NOMO-1 treated with dmso at 0.1 percent for 144 hours (cell line): ENCODE measurements at regions not wholly inside any gene's neighbourhood (a gene's known extent, or its start where the extent isn't known, plus 50 kb on each side); places are given as distances from the start of the nearest gene placed in this dataset.
"Not testable (repeated sequence)": the region's sequence is repeated elsewhere in the genome, so short reads cannot be mapped to it uniquely, and the experiment has no call there.

ENCODE experiments used
- DNase-seq: peaks from one replicate; lab custom pipeline; 2025; ENCODE audit not compliant: unreplicated experiment; lab: John Stamatoyannopoulos, UW

DNA sequence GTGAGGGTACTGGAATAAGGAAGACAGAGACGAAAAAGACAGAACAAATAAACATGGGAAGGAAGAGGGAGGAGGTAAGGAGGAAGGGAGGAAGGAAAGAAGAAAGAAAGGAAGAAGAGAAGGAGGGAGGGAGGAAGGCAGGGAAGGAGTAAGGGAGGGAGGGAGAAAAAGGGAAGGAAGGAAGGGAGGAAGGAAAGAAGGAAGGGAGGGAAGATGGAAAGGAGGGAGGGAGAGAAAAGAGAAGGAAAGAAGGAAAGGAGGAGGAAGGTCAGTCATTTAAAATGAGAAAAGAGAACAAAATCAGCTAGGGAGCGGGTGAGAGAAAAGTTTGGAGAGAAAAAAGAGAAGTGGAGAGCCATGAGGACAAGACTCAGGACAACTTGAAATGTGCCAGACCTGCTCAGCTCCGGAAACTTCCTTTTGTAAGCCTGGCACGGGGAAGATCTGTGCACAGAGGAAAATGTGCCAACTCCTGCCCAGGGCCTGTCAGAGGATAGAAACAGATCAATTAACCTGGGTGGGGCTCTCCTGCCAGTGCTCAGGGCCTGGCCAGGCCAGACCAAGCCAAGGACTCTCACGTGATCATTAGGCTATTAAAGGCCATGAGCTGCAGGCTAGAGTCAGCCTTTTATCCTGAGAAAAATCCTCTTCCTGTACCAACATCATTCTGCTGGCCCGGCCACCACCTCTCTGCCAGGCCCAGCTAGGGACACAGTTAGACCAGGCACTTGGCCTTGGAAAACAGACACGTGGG, 50.1 kb upstream of the BCL6 start:
- DNase-seq, result no peak

- DNase-seq, result peak; percentile 60
Measured at GRCh38 chr3:187798126-187798525, 52.9 kb upstream of the BCL6 start.

DNA sequence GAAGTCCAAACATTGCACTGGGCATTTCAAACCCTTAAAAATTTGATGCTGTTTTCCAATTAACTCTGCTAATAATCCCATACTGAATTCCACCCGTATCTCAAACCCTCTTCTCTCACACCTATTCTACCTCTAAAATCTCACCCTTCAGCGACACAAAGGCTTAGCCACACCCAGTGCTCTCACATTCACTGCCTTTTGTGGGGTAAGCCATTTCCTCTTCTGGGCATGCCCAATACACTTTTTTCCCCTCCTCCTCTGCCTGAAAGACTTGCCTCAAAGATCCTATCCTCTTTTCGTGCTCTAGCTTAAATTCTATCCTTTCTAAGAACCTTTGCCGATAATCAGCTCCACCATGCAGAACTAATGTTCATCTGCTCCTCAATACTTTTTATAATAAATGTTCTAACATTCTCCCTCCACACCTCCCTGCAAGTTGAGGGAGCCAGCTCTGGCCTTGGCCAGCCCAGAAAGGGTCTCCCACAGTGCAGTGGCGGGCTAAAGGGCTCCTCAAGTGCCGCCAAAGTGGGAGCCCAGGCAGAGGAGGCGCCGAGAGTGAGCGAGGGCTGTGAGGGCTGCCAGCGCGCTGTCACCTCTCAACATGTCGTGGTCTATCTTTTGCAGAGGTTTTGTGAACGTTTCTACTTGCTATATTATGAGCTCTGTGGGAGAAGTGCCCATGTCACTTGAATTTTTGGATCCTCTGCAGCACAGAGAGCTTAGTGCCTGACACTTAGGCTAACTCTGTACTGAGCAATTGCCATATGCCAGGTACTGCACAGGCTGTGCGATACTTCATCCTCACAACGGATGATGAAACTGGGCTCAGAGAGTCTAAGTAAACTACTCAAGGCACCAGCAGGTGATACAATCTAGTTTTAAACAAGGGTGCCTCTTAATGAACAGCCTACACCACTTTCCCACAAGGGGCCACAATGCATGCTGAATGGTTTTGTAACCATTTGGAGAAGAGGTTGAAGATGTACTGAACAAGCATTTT, 53.6 kb upstream of the BCL6 start:
- DNase-seq, result no peak

DNA sequence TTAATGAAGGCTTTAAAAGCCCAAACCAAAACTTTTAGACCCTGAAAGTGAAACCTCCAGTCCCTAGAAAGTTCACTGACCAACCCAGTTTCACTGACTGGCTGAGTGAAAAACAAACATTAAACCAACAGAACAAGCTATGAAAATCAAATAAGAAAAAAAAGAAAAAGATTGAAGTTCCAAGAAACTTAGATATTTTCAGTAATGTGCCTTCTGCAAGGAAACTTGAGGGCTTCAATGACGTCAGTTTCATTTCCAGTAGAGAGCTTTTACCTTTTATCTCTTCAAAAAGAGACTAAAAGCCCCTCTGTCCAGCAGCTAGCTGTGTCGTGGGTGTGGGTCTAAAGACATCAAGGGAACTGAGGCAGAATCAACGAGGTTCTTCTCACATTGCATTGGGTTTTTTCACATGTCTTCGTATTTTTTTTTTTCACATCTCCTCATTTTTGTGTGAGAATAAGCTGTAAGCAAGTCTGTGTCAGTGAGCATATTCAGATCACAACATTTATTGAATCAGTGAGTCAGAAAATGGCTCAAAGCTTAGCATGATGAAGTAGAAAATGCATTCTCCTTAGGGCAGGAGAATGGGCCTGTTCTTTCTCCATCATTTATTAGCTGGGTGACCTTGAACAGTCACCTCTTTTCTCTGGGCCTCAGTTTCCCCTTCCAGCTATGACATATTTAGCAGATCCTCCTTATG, 54.8 kb upstream of the BCL6 start:
- no peak for DNase-seq

DNA sequence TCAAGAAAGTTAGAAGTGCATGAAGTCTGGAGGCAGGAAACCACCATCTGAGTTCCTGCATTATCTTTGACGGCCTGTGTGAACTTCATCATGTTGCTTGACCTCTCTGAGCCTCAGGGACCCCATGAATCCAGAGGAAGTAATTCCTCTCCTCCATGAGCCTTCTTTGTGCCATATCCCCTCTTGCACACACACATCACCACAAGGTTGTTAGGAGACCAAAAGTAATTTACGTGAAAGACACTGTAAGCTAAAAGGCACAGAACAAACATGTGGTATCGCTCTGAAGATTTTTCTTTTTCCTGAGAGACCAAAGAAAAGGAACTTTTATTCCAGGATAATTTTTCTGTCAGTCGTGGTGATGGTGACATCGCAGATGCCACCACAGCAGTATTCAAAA, 55.9 kb upstream of the BCL6 start:
- no peak for DNase-seq

- DNase-seq, result no peak
Measured at GRCh38 chr3:187802203-187802927, 57.1 kb upstream of the BCL6 start.

- no peak for DNase-seq
Measured at GRCh38 chr3:187802928-187803259, 57.6 kb upstream of the BCL6 start.

- DNase-seq, result no peak
Measured at GRCh38 chr3:187804120-187804744, 59.0 kb upstream of the BCL6 start.

DNA sequence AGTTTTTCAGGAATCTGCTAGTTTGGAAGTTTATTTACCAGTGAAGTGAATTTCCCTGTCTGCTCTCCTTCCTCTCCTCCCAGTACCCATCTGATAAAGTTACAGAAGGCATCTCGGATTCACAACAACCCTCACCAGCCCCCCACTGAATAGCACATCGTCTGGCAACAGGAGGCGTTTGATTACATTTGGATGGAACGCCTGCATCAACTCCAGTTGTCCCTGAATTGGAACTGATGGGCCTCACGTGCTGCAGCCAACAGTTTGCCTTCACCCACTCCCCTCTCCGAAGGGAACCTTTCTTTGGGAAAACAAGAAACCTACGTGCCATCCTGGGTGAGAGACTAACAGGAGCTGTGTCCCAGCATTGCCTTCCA, 59.5 kb upstream of the BCL6 start:
- DNase-seq, result no peak

DNA sequence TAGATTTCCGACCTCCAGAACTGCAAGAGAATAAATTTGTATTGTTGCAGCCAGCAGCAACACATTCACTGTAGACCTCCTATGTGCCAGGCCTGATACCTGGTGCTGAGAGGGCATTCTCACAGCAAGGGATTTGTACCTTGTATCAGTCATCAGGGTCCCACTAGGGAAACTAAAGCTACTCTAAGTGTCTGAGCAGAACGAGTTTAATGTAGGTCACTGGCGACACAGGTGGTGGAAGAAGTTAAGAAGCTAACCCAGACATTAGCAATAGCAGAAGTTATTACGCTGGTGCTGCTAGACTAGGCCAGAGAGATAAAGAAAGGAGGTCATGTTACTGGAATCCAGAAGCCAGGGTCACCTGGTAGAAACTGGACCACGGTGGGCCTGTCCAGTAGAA, 60.5 kb upstream of the BCL6 start:
- no peak for DNase-seq

DNA sequence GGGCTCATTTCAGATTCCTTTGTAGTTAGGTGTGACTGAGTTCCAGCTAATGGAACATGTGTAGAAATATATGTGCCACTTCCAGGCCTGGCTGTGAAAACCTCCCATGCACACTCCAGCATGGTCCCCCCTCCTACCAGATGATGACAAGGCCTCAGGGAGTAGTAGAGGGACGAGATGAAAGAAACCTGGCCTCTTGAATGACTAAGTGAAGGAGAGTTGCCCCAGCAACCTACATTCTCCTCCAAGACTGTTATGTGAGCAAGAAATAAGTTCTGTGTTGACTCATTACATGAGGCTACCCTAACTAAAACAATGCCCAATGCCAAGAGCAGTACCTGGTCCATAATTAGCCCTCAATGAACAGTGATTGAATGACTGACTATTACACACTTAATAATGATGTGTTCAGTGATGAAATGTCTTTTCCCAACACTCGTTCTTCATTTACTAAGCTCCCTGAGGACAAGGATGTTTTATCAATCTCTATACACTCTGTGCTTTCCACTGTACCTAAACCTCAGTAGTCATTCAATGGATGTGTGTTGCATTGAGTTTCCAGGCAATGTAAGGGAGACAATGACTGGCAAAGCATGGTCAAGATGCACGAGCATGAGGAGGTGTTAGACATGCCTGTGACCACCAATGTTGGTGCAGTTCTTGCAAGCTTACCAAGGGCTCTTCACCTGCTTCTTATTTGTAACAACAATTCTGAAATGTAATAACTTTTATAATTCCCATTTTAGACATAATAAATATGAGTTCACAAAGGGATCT, 62.0 kb upstream of the BCL6 start:
- DNase-seq, result no peak

DNA sequence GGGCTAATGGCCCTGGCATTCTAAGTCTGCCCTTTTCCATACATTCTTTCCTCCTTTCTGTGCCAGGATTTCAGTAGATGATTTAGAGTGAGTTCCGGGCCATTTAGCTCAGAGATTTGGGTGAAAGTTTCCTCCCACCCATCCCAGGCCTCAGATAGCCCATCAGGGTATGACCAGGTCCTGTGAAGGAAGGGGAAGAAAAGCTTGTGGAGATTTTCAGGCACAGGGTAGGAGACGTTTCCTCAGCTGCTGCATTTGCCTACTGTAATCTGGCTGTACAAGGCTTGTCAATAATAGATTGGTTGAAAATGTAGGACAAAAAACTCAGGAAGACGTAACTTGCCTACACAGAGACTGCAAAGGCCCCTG, 63.2 kb upstream of the BCL6 start:
- no peak for DNase-seq

DNA sequence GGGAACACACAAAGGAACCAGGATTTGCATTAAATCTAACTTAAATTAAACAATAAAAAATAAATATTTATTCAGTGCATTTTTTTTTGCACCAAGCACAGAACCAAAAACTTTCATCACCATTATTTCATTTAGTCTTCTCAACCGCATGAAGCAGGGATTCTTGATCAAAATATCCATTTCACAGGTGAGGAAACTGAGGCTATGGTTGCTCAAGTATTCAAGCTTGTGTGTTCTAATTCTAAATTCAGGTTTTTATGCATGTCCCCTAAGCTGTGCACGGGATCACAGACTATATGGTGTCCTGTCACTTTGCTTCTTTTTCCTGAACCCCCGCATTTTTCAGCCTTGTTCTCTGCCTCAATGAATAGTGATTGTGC, 64.3 kb upstream of the BCL6 start:
- no peak for DNase-seq

GRCh38 chr3:187810021-187810446, 64.8 kb upstream of the BCL6 start:
- no peak for DNase-seq

DNA sequence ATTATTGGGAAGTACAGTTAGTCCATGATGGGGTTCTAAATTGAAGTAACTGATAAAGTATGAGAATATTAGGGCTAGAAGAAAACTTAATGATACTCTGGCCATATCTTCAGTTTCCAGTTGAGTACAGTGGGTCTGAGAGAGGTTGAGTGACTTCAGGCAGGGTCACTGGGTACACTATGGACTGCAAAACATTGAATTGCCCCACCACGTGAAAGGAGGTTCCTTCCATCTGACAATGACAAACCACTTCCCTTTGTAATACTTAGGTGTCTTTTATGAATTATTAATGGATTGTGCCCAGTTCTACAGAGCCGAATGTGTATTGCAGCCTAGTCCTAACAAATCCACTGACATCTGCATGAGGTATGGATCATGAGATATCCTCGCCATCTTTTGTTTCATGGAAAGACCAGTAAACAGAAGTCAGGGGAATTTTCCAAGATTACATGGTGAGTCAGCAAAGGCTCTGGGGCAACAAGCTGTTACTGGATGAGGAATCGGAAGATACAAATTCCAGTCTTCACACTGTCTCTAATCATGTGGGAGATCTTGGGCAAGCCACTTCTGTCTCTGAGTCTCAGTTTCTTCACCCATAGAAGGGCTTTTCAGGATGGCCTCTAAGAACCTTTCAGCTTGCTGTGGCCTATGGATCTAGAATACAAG, 66.5 kb upstream of the BCL6 start:
- no peak for DNase-seq

DNA sequence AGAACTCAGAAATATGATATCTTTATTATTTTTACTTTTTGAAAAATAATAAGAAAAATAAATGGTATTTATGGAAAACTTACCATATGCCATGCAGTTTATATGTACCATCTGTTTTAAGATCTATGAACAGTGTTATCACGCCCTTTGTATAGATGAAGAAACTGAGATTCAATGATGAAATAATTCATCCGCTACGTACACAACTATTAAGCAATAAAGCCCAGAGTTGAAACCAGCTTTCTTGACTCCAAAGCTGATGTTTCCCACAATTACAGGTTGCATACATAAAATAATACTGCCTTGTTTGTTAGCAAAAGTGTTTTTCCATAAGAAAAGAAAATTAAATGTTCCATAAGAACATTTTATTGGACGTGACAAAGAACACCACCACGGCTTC, 67.2 kb upstream of the BCL6 start:
- no peak for DNase-seq

- no peak for DNase-seq
Measured at GRCh38 chr3:187813198-187813597, 67.9 kb upstream of the BCL6 start.

DNA sequence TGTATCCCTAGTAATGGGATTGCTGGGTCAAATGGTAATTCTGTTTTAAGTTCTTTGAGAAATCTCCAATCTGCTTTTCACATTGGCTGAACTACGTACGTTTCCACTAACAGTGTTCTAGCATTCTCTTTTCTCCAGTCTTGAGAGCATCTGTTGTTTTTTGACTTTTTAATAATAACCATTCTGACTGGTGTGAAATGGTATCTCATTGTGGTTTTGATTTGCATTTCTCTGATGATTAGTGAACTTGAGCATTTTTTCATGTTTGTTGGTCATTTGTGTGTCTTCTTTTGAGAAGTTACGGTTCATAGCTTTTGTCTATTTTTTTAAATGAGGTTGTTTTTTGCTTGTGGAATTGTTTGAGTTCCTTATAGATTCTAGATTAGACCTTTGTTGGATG, 72.5 kb upstream of the BCL6 start:
- DNase-seq, result not testable (repeated sequence)

DNA sequence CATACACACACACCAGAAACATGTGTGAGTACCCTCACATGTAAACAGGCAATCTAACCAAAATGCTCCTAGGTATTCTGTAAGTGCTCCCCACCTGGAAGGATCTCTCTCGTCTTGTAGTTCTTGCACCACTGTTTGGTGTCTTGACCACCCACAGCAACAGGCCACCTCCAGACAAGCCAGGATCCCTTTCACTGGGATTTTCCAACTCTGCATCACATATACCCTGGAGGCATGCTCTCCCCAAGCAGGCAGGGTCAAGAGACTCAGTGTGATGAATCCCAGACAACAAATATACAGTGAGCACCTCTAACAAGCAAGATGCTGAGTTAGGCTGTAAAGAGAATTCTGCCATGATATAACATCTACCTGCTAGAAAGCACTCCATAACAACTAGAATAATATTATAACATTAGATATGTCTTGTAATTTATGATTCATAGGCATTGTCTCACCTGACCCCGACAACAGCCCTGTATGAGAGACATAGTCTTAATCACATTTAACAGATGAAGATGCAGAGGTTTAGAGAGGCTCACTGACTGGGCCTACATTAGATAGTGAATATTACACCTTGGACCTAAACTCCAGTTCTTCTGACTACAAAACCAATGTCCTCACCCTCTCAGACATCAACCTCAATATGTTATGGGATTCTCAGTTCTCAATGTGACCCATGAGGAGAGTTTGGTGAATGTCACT, 76.5 kb upstream of the BCL6 start:
- DNase-seq, result no peak
